Stimulated activated CD4-positive, alpha-beta T cell treated with anti-CD3 and anti-CD28 coated beads, Interleukin-1b, Interleukin-23, amount 100 ng/mL, for 4 hours (primary cell): ENCODE measurements at regions not wholly inside any gene's neighbourhood (a gene's known extent, or its start where the extent isn't known, plus 50 kb on each side); places are given as distances from the start of the nearest gene placed in this dataset.

Source experiments
- DNase-seq, 2 donors: peaks; one replicate each; pipeline ENCODE4 v3.0.0-alpha.2; 2020; ENCODE audit warnings: low read depth in 2 of 2

- no peak for DNase-seq
Measured at GRCh38 chr15:95639208-95639607, 691.3 kb upstream of the NR2F2 start.

- DNase-seq, result no peak
Measured at GRCh38 chr15:95644100-95644875, 686.2 kb upstream of the NR2F2 start.

DNA sequence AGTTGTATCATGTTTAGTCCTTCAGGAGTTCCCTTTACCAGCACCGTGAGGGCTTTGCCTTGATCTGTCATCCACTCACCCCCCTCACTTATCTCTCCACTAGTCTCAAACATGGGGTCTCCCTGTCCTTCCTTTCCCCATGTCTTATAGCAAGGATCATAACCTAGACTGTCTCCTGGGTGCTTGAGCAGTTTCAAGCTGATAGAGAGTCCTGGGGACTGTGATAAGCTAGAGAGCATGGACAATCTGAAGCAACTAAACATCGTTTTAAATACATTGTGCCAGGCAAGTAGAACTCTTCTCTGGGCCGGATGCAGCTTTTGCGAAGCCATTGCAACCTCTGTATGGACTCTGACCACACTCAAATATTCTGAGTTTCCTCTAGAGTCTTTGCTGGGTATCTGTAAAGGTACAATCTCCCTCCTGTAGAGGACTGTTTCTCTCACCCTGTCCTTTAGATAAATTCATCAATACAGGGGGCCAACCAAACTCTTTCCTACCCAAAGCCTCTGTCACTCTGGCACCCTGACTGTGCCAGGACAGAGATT lies 684.6 kb upstream of the NR2F2 start:
- DNase-seq, result no peak

GRCh38 chr15:95646484-95647273 lies 683.8 kb upstream of the NR2F2 start:
- no peak for DNase-seq

DNA sequence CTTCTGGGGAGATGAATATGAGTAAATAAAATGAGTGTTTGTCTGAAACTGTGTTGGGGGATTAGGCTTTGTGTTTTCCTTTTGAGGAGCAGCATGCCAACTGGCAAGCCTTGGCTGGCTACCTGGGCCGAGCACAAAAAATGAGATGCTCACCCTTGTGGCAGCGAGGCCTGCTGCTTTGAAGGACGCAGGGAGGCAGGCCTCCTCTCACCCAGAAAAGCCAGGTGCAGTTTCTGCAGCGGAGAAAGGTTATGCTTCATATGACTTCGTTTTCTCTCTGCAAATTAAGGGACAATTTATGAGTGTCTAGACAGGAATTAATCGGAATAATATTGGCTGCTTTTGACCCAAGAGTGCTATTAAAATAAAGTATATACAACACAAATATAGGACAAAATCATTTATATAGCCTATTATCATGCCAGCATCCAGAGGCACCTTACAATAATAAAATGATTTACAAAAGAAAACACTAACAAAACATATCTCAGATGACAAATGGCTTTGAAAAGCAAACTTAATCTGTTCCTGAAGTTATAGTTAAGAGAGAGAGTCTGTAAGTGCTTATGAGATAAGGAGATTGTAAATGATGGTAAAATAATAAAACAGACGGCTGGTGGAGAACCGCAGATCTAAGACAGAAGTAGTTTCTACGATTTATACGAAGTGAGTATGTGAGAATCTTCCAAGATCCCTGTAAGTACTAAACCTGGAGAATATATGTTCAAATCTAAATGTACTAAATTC lies 682.8 kb upstream of the NR2F2 start:
- no peak for DNase-seq

DNA sequence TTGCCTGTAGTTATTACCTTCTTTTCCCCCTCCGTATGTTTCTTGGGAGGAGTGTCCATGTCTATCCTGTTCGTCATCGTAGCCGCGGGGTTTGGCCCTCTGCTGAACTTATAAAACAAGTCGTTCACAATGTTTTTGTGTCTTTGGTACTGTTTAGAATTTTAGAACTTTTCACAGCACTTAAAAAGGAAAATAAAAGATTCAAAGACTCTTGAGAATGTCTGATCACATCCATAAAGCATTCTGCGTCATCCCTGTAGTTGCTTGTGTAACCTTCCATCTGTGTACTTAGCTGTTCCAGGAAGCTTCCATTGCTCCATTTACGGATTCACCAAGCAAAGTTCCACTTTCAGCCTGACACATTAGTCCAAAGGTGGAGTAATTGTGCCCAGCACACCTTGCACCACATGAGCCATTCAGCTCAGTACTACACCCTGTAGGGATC lies 677.1 kb upstream of the NR2F2 start:
- DNase-seq, result no peak

DNA sequence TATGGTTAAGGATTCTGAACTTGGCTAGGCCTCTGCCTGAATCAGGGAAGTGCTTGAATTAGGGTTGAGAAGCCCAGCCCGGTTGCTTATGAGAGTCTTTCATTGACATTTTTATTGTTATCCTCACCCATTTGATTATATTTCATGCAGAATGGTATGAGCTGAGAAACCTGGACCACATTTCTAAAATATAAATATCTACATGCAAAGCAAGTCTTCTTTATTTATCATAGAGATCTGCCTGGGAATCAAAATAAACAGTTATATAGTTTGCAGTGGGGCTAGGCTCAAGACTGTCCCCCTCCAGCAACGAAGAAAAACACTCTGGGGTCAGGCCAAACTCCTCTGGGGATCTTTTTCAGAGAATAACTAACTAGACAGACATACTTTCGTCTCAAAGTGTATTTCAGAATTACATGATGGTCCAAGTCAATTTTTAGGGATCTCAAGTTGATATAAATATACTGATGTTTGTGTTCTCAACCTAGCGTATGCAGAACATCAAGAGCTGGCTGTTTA lies 675.4 kb upstream of the NR2F2 start:
- no peak for DNase-seq

DNA sequence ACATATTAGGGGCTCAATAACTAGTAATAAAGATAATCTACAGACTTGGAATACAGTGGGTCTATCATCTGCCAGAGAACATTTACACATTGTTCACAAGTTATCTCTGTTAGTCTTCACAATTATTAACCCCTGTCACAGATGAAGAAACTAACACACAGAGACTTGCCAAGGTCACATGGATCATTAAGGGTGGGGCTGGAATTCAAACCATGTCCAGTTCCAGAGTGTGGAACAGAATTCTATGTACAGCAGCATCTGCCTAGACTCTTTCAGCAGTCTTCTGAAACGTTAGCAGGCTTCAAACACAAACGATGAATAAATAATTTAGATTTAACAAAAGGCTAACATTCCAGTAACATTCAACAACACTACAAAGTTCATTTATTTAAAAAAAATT lies 673.9 kb upstream of the NR2F2 start:
- no peak for DNase-seq

GRCh38 chr15:95658799-95659198 lies 671.7 kb upstream of the NR2F2 start:
- no peak for DNase-seq

DNA sequence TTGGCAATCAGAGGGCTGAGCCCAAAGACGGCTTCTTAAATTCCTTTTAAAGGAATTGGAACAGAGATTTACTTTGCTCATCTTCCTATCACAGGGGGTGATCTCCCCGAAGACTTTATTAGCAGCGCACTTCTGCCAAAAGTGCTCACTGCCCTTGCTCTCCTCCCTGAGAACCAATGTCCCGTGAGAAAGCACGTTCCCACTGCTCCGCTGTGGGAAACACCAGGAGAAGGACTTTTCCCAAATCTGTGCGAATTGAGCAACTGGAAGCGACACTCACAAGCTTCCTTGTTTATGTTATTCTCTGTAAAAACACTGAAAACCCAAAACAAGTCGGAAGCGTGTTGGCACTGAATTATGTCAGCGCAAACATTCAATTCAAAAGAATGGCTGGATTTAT lies 670.8 kb upstream of the NR2F2 start:
- no peak for DNase-seq

DNA sequence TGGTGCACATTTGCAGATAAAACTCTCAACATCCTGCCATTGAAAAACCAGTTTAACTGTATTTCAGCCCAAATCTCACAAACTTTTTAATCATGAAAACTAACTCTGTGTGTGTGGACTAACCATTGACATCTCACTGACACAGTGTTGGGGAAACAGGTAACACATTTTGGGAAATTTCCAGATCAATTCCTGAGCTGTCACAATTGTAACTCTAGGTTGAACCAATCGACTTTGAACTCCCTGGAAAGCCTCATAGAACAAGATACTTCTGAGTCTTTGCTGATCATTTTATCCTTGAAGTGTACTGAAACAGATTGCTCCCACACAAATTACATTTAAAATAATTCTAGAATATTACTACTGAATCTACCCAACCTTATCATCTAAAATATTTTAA lies 667.9 kb upstream of the NR2F2 start:
- DNase-seq, result no peak

DNA sequence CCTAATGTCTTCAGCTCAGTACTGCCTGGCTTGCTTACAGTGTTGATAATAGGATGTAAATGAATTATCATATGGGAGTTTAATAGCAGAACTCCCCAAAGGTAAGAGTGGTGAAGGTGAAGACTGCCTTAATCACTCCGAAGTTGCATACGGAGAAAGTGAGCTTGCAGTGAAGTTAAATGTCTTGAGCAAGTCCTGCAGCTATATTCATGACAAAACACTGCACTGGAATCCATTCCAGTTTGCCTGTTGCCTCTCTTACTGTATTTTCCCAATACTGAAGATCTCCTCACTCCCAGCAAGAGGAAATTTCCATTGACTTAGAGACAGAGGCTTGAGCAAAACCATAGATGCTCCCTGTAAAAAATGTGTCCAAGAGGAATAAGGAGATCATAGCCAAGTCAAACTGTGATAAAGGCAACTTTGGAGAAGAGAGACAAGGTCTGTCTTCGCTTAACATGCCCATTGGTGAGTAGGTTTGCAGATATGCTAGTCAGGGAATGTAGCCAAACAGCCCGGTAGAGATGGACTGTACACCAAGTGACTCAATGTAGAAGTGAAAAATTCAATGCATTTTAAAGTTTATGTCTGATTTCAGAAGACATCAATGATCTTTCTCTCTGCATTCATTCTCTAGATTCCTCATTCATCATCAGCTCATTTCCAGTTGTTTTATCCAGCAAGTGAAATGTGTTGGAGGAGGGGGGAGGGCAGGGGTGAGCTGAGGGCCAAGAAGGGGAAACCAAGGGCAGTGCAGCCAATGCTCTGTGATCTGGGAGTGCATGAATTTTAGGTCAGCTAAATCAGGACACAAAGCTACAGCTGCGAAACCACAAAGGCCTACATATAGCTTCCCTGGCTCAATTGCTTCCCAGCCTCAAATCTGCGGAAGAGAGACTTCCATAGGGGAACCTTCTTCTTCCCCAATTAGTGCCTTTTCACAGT lies 667.1 kb upstream of the NR2F2 start:
- DNase-seq, result no peak

DNA sequence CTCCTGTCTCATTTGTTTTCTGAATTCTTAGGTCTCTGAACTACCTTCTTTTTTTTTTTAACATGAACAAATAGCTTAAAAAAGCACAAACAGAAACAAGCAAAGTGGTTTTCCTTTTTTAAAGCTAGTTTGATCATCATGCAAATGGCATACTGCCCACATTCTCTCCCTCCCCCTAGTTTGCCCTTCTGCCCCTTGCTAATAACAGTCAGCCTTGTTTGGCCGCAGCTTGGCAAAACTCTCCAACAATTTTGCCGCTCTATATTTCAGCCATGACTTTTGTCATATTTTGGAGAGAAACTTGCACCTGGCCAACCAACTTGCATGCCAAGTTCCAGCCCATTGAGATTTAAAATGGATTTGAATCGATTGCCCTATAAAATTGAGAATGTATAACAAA lies 666.0 kb upstream of the NR2F2 start:
- DNase-seq, result no peak

- DNase-seq, result no peak
Measured at GRCh38 chr15:95669146-95669922, 661.2 kb upstream of the NR2F2 start.

DNA sequence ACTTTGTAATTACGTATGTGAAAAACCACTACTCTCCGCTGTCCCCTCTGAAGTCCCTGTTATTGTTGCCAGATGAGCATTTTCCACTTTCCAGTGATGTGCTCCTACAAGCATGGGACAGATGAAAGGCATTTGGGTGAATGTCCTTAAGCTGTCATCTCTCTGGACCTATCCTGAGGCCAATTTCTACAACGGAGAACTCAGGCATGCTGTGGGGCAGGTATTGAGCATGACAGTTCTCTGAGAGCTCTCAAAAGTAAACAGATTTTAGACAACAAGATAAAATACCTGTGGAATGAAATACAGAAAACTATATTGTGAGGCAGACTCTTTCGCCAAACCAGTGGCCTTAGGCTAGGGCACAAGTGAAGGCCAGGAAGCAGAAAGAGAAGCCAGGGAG lies 656.5 kb upstream of the NR2F2 start:
- no peak for DNase-seq

DNA sequence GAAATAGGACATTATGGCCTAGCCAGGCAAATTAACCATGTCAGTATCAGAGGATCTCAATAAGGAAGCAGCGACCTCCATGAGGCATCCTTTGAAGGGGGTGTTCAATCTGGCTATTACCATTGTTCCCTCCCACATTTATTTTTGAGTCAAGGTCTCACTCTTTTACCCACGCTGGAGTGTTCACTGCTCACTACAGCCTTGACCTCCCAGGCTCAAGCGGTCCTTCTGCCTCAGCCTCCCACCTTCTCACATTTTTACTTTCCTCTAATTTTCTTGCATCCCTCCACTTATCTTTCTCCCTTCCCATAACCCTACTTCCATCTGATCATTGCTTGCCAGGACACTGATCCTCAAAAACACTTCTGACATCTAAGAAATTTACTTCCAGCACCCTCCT lies 654.0 kb upstream of the NR2F2 start:
- DNase-seq, result no peak

- no peak for DNase-seq
Measured at GRCh38 chr15:95679847-95680582, 650.5 kb upstream of the NR2F2 start.

GRCh38 chr15:95680728-95681127 lies 649.8 kb upstream of the NR2F2 start:
- DNase-seq, result no peak

- no peak for DNase-seq
Measured at GRCh38 chr15:95681836-95682544, 648.5 kb upstream of the NR2F2 start.
